ENCODE measurements at regions not wholly inside any gene's neighbourhood (a gene's known extent, or its start where the extent isn't known, plus 50 kb on each side); places are given as distances from the start of the nearest gene placed in this dataset.

- no peak for TF ChIP-seq CTCF (IDR thresholded peaks at IDR 0.05; ENCODE audit: poor library complexity)
- no peak for TF ChIP-seq EZH2 (IDR thresholded peaks at IDR 0.05; ENCODE audit: borderline replicate concordance)
Measured at GRCh38 chr18:62648045-62648678, 67.2 kb upstream of the PHLPP1 start.

Measured in hepatocyte (in vitro differentiated cells).